Bronchial epithelial cell (primary cell): ENCODE measurements at regions not wholly inside any gene's neighbourhood (a gene's known extent, or its start where the extent isn't known, plus 50 kb on each side); places are given as distances from the start of the nearest gene placed in this dataset.
A peak's percentile ranks its signal among the peaks of the same experiment; 100 is the strongest.

Source experiments
- DNase-seq: peaks from one replicate; pipeline ENCODE4 v3.0.0-alpha.2; 2010; ENCODE audit warnings: low read depth
- FAIRE-seq: peaks from 2 replicates; lab custom pipeline; 2011; peaks lifted over from hg19 to GRCh38; lab: Jason Lieb, UNC
- H3K27me3 ChIP-seq: 2 replicates; pipeline ENCODE4 v1.5.1; 2011; ENCODE audit warnings: low read length; ENCODE audit not compliant: control insufficient read depth, insufficient read depth
- H3K36me3 ChIP-seq: 2 replicates; pipeline ENCODE4 v1.5.1; 2011; ENCODE audit warnings: low read length; ENCODE audit not compliant: control insufficient read depth, insufficient read depth
- H3K4me3 ChIP-seq: 2 replicates; pipeline ENCODE4 v1.5.1; 2011; ENCODE audit warnings: mild to moderate bottlenecking, low read depth, low read length, control low read depth
- TF ChIP-seq, protein P1 (sequence below): IDR thresholded peaks from 2 replicates; pipeline ENCODE4 v1.5.1; 2011; ENCODE audit warnings: mild to moderate bottlenecking, moderate library complexity, low read length, control low read depth, inconsistent platforms; ENCODE audit not compliant: insufficient read depth, severe bottlenecking

DNA sequence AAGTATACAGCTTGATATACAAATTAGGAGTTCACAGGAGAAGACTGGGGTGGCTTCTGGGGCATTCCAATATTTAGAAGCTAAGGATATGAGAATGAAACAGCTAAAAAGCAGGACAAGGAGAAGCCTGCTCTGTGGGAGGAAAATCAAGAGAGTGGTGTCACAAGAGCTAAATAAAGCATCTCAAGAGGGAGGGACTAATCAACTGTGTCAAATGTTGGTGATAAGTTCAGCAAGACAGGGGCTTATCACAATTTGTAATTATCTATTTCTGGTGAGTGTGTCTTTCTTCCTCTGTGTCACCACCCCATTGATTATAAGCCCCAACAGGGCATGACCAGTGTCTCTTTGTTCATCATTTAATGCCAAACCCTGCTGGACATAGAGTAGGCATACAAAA lies 295.8 kb upstream of the DUSP10 start:
- TF ChIP-seq, protein P1, sequence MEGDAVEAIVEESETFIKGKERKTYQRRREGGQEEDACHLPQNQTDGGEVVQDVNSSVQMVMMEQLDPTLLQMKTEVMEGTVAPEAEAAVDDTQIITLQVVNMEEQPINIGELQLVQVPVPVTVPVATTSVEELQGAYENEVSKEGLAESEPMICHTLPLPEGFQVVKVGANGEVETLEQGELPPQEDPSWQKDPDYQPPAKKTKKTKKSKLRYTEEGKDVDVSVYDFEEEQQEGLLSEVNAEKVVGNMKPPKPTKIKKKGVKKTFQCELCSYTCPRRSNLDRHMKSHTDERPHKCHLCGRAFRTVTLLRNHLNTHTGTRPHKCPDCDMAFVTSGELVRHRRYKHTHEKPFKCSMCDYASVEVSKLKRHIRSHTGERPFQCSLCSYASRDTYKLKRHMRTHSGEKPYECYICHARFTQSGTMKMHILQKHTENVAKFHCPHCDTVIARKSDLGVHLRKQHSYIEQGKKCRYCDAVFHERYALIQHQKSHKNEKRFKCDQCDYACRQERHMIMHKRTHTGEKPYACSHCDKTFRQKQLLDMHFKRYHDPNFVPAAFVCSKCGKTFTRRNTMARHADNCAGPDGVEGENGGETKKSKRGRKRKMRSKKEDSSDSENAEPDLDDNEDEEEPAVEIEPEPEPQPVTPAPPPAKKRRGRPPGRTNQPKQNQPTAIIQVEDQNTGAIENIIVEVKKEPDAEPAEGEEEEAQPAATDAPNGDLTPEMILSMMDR, result no peak

DNA sequence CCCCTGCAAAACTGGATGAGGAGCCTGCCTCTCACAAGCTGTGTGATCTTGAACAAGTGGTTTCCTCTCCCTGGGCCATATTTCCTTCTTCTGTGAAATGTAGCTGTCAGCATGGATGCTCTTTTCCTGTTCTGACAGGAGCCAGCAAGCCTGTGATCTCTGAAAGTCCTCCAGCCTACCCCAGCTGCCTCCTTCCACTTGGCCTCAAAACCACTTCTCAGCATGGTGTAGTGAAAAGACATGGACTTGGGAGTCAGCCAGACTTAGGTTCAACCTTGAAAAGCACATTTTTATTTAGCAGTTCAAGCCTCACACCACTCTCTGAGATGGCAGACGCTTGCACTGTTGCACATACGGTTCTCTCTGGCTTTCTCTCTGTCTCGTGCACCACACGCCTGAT lies 292.9 kb upstream of the DUSP10 start:
- H3K4me3 ChIP-seq, result no peak overlapping the region

More for the DNA sequence above, 295.8 kb upstream of the DUSP10 start:
- Histone ChIP-seq H3K36me3 (no peaks in the 10 kb centered on the region), H3K4me3 (no peak overlapping the region), H3K27me3 (no peaks in the 10 kb centered on the region)
- no peak for FAIRE-seq
- DNase-seq, result no peak

DNA sequence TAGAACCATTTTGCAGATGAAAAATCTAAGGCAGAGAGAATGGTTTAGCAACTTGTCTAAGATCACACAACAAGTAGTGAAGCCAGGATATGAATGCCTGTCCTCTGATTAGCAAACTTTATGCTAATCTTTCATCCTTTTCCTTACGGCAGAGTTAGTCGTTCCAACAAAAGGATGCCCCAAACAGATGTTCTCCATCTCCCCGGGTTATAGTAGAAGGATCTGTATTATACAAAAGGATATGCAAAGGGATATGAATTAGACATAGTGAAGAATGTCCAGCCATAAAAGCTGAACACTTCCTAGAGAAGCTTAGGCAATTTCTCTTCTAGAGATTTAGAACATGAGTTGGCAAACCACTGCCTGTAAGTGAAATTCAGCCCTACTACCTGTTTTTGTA lies 291.6 kb upstream of the DUSP10 start:
- H3K36me3 ChIP-seq, result no peaks in the 10 kb centered on the region
- H3K27me3 ChIP-seq, result no peaks in the 10 kb centered on the region
- FAIRE-seq, result no peak
- TF ChIP-seq, protein P1, result no peak
- H3K4me3 ChIP-seq, result no peak overlapping the region
- no peak for DNase-seq

More for the DNA sequence above, 292.9 kb upstream of the DUSP10 start:
- TF ChIP-seq, protein P1, result no peak
- Histone ChIP-seq H3K36me3 (no peaks in the 10 kb centered on the region), H3K27me3 (no peaks in the 10 kb centered on the region)
- FAIRE-seq, result no peak
- peak; percentile 8 for DNase-seq

DNA sequence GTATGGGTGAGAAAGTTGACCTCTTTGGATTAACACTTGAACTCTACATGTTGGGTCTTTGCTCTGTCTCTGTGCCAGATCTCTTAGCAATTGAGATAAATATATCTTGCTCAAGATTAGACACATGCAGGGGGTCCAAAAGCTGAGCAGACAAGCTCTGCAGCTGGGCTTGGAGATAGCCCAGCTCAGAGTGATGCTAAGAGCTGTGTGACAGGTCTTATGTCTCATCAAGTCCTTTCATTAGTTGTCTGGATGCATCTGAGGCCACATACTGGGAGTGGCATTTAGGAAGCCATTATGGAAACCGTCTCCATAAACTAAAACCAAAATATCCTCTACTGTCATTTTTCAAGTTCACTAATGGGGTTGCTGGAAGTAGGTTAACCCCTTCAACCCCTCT lies 289.4 kb upstream of the DUSP10 start:
- Histone ChIP-seq H3K27me3 (no peaks in the 10 kb centered on the region), H3K36me3 (no peaks in the 10 kb centered on the region), H3K4me3 (no peak overlapping the region)
- no peak for DNase-seq
- TF ChIP-seq, protein P1, result no peak
- FAIRE-seq, result no peak

DNA sequence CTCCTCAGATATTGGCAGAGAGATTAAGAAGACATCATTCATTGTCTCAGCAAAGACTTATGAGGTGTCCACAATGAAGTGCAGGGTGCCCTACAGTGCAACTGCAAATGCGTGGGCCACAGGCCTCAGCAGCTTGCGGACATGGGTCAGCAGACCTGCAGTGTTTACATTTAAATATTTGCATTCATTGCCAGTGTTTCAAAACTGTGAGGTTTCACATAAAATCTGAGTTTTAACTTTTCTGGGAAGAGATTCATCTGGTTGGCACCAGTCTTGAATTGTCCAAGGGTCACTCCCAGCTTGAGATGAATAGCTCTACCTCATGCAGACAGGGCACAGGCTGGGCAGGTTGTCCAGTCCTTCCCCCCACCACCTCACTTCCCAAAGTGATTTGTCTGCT lies 286.8 kb upstream of the DUSP10 start:
- H3K4me3 ChIP-seq, result no peak overlapping the region
- no peaks in the 10 kb centered on the region for H3K36me3 ChIP-seq
- DNase-seq, result no peak
- TF ChIP-seq, protein P1, result no peak
- no peak for FAIRE-seq
- no peaks in the 10 kb centered on the region for H3K27me3 ChIP-seq

DNA sequence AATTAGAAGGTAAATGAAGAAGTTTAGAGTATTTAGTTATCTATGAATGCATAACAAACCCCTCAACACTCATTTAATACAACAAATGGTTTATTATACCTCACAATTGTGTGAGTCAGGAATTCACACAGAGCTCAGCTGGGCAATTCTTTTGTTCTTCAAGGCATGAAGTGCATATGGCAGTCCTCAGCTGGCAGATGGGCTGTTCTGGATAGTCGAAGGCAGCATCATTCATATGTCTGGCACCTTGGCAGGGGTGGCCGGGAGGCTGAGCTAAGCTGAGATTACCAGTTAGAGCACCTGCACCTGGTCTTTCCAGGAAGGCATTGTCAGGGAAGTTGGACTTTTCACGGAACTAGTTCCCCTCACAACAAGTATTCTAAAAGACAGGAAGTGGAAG lies 286.2 kb upstream of the DUSP10 start:
- TF ChIP-seq, protein P1, result no peak

More for the DNA sequence above, 286.2 kb upstream of the DUSP10 start:
- Histone ChIP-seq H3K4me3 (no peak overlapping the region), H3K36me3 (no peaks in the 10 kb centered on the region), H3K27me3 (no peaks in the 10 kb centered on the region)
- DNase-seq (no peak), FAIRE-seq (no peak)
